ENCODE measurements at regions not wholly inside any gene's neighbourhood (a gene's known extent, or its start where the extent isn't known, plus 50 kb on each side); places are given as distances from the start of the nearest gene placed in this dataset.

- Histone ChIP-seq H3F3A (ENCODE audit: insufficient read depth) (no peaks in the 10 kb centered on the region), H3K9me2 (replicated peaks; ENCODE audit: insufficient read depth, low read length) (no peaks in the 10 kb centered on the region), H4K20me1 (ENCODE audit: low read depth, low read length) (no peaks in the 10 kb centered on the region; the same call in 1 of the 2 replicates), H2AFZ (ENCODE audit: low read depth, low read length, severe bottlenecking) (no peak overlapping the region), H3K9ac (ENCODE audit: low read length) (no peak overlapping the region), H3K36me3 (ENCODE audit: low read length) (peaks cover 7% of the 10 kb centered on the region), H3K79me2 (ENCODE audit: insufficient read depth, low read length) (peaks cover 100% of the 10 kb centered on the region), H3K27ac (ENCODE audit: low read depth, low read length) (no peak overlapping the region), H3K4me3 (ENCODE audit: insufficient read depth, low read length, poor library complexity, severe bottlenecking) (no peak overlapping the region), H3K4me2 (ENCODE audit: low read depth, low read length, poor library complexity, severe bottlenecking) (no peak overlapping the region), H3K9me3 (ENCODE audit: insufficient read depth, low read length) (no peaks in the 10 kb centered on the region), H3K27me3 (ENCODE audit: low read length) (no peaks in the 10 kb centered on the region)
- TF ChIP-seq EZH2phosphoT487 (conservative IDR thresholded peaks at IDR 0.05; ENCODE audit: low read length) (no peak), CTCF (IDR thresholded peaks at IDR 0.05; ENCODE audit: insufficient read depth, low read length, poor library complexity, severe bottlenecking) (no peak)
Measured at GRCh38 chr17:77479372-77480198, 338.8 kb downstream of the SEC14L1 start.

- Histone ChIP-seq H3K9ac (ENCODE audit: low read length) (no peak overlapping the region), H2AFZ (ENCODE audit: low read depth, low read length, severe bottlenecking) (no peak overlapping the region), H4K20me1 (ENCODE audit: low read depth, low read length) (peaks cover 4% of the 10 kb centered on the region; the same call in 1 of the 2 replicates), H3K36me3 (ENCODE audit: low read length) (peaks cover 7% of the 10 kb centered on the region), H3K9me2 (replicated peaks; ENCODE audit: insufficient read depth, low read length) (no peaks in the 10 kb centered on the region), H3K4me3 (ENCODE audit: insufficient read depth, low read length, poor library complexity, severe bottlenecking) (no peak overlapping the region), H3K79me2 (ENCODE audit: insufficient read depth, low read length) (peaks cover 100% of the 10 kb centered on the region), H3K27ac (ENCODE audit: low read depth, low read length) (no peak overlapping the region), H3F3A (ENCODE audit: insufficient read depth) (no peaks in the 10 kb centered on the region), H3K27me3 (ENCODE audit: low read length) (no peaks in the 10 kb centered on the region), H3K4me2 (ENCODE audit: low read depth, low read length, poor library complexity, severe bottlenecking) (no peak overlapping the region), H3K9me3 (ENCODE audit: insufficient read depth, low read length) (no peaks in the 10 kb centered on the region)
- TF ChIP-seq CTCF (IDR thresholded peaks at IDR 0.05; ENCODE audit: insufficient read depth, low read length, poor library complexity, severe bottlenecking) = no peak
- TF ChIP-seq EZH2phosphoT487 (conservative IDR thresholded peaks at IDR 0.05; ENCODE audit: low read length) = no peak
Measured at GRCh38 chr17:77480199-77480508, 339.4 kb downstream of the SEC14L1 start.

- Histone ChIP-seq H3K27me3 (ENCODE audit: low read length) (no peaks in the 10 kb centered on the region), H3K4me2 (ENCODE audit: low read depth, low read length, poor library complexity, severe bottlenecking) (no peak overlapping the region), H3K4me3 (ENCODE audit: insufficient read depth, low read length, poor library complexity, severe bottlenecking) (no peak overlapping the region), H3K27ac (ENCODE audit: low read depth, low read length) (no peak overlapping the region), H4K20me1 (ENCODE audit: low read depth, low read length) (peaks cover 8% of the 10 kb centered on the region; the same call in 1 of the 2 replicates), H2AFZ (ENCODE audit: low read depth, low read length, severe bottlenecking) (no peak overlapping the region), H3K9ac (ENCODE audit: low read length) (no peak overlapping the region), H3K36me3 (ENCODE audit: low read length) (peaks cover 7% of the 10 kb centered on the region), H3K9me2 (replicated peaks; ENCODE audit: insufficient read depth, low read length) (no peaks in the 10 kb centered on the region), H3K9me3 (ENCODE audit: insufficient read depth, low read length) (no peaks in the 10 kb centered on the region), H3K79me2 (ENCODE audit: insufficient read depth, low read length) (peaks cover 100% of the 10 kb centered on the region), H3F3A (ENCODE audit: insufficient read depth) (no peaks in the 10 kb centered on the region)
- TF ChIP-seq EZH2phosphoT487 (conservative IDR thresholded peaks at IDR 0.05; ENCODE audit: low read length) = no peak
- no peak for TF ChIP-seq CTCF (IDR thresholded peaks at IDR 0.05; ENCODE audit: insufficient read depth, low read length, poor library complexity, severe bottlenecking)
Measured at GRCh38 chr17:77480509-77481215, 339.9 kb downstream of the SEC14L1 start.
